ENCODE measurements at regions not wholly inside any gene's neighbourhood (a gene's known extent, or its start where the extent isn't known, plus 50 kb on each side); places are given as distances from the start of the nearest gene placed in this dataset.

- TF ChIP-seq CTCF (IDR thresholded peaks at IDR 0.05; ENCODE audit: low read length) (no peak), EZH2phosphoT487 (IDR thresholded peaks at IDR 0.05; ENCODE audit: low read length) (no peak), EZH2 (optimal IDR thresholded peaks at IDR 0.05; ENCODE audit: low read depth, low read length) (no peak)
Observed at GRCh38 chr3:55165704-55166405, 238.0 kb upstream of the LRTM1 start.
